22Rv1 (cell line): ENCODE measurements at regions not wholly inside any gene's neighbourhood (a gene's known extent, or its start where the extent isn't known, plus 50 kb on each side); places are given as distances from the start of the nearest gene placed in this dataset.

Experiments used
- H3K27ac ChIP-seq: fragments of 450-650 bp; 2 replicates; pipeline ENCODE4 v1.5.1; 2017
- CTCF ChIP-seq: fragments of 450-650 bp; IDR thresholded peaks from 2 replicates; pipeline ENCODE4 v1.5.1; 2017; ENCODE audit warnings: mild to moderate bottlenecking
- ZFX ChIP-seq: fragments of 450-650 bp; IDR thresholded peaks from 2 replicates; pipeline ENCODE4 v1.6.1; 2017; ENCODE audit warnings: antibody characterized with exemption, borderline replicate concordance

GRCh38 chr6:132053511-132053910, 102.3 kb upstream of the CCN2 start:
- no peak for TF ChIP-seq ZFX
- TF ChIP-seq CTCF = no peak
- no peak overlapping the region for H3K27ac ChIP-seq

GRCh38 chr6:132052096-132052495, 100.9 kb upstream of the CCN2 start:
- no peak overlapping the region for H3K27ac ChIP-seq
- TF ChIP-seq ZFX = no peak
- no peak for TF ChIP-seq CTCF

DNA sequence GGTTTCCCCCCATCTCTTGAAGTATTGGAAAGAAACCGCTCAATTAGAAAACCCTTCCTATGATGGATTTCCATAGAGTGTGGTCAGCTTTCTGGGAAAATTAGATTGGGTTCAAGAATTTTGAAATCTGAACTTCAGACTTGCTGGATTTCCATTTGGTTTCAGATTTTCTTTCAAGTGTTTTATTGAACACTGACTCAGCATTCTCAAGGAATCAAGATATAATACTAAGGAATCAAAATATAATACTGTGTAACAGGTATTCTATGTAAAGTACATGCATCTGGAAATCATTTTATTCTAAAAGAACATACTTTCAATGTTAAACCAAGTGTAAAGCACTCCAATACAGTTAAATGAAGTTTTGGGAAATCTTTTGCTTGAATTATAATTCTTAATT, 94.7 kb upstream of the CCN2 start:
- no peak overlapping the region for H3K27ac ChIP-seq
- TF ChIP-seq ZFX = no peak
- no peak for TF ChIP-seq CTCF

- H3K27ac ChIP-seq = no peak overlapping the region
- TF ChIP-seq ZFX (no peak), CTCF (no peak)
These were observed 92.0 kb upstream of the CCN2 start for GRCh38 chr6:132043148-132043547.

DNA sequence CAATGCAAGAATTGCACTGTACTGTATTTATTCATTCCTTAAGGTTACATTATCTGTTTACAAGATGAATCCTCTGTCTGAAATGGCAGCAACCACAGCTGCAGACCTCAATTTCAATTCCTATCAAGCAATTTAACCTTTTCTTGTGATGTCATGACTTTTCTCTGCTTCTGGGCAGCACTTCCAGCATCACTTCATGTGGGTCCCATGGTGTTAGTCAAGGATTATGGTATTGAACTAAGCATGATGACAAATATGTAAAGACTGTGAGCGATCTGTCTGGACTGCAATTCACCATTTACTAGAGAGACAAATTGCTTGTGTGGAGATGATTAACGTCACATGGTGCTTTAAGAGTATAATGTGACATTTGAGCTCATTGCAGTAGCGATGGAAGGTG, 90.5 kb upstream of the CCN2 start:
- H3K27ac ChIP-seq = no peak overlapping the region
- no peak for TF ChIP-seq CTCF
- no peak for TF ChIP-seq ZFX

- no peak for TF ChIP-seq ZFX
- TF ChIP-seq CTCF = no peak
- no peak overlapping the region for H3K27ac ChIP-seq
These were observed 76.9 kb upstream of the CCN2 start for GRCh38 chr6:132028029-132028428.

- TF ChIP-seq ZFX (no peak), CTCF (no peak)
- no peak overlapping the region for H3K27ac ChIP-seq
These were observed 74.3 kb upstream of the CCN2 start for GRCh38 chr6:132025468-132025867.
